GM12891 (cell line): ENCODE measurements at regions not wholly inside any gene's neighbourhood (a gene's known extent, or its start where the extent isn't known, plus 50 kb on each side); places are given as distances from the start of the nearest gene placed in this dataset.

ENCODE experiments used
- DNase-seq: peaks from one replicate; pipeline ENCODE4 v3.0.0; 2011; ENCODE audit warnings: low spot score; ENCODE audit not compliant: insufficient read length
- FAIRE-seq: peaks from 2 replicates; lab custom pipeline; 2011; peaks lifted over from hg19 to GRCh38; lab: Jason Lieb, UNC
- PAX5 ChIP-seq: IDR thresholded peaks from 2 replicates; pipeline ENCODE4 v1.6.1; 2011; ENCODE audit warnings: low read length, moderate library complexity, mild to moderate bottlenecking; ENCODE audit not compliant: insufficient read depth, severe bottlenecking
- POLR2A ChIP-seq: IDR thresholded peaks from 2 replicates; pipeline ENCODE4 v1.6.1; 2011; ENCODE audit warnings: low read depth, low read length, control low read depth
- POLR2AphosphoS5 ChIP-seq: IDR thresholded peaks from 2 replicates; pipeline ENCODE4 v1.6.1; 2011; ENCODE audit warnings: low read depth, low read length, control low read depth
- POU2F2 ChIP-seq: IDR thresholded peaks from 2 replicates; pipeline ENCODE4 v1.6.1; 2011; ENCODE audit warnings: low read depth, mild to moderate bottlenecking, control low read depth, low read length, moderate library complexity
- SPI1 ChIP-seq: IDR thresholded peaks from 2 replicates; pipeline ENCODE4 v1.6.1; 2011; ENCODE audit warnings: low read depth, low read length, control low read depth
- TAF1 ChIP-seq: IDR thresholded peaks from 2 replicates; pipeline ENCODE4 v1.6.1; 2011; ENCODE audit warnings: low read depth, low read length, control low read depth

DNA sequence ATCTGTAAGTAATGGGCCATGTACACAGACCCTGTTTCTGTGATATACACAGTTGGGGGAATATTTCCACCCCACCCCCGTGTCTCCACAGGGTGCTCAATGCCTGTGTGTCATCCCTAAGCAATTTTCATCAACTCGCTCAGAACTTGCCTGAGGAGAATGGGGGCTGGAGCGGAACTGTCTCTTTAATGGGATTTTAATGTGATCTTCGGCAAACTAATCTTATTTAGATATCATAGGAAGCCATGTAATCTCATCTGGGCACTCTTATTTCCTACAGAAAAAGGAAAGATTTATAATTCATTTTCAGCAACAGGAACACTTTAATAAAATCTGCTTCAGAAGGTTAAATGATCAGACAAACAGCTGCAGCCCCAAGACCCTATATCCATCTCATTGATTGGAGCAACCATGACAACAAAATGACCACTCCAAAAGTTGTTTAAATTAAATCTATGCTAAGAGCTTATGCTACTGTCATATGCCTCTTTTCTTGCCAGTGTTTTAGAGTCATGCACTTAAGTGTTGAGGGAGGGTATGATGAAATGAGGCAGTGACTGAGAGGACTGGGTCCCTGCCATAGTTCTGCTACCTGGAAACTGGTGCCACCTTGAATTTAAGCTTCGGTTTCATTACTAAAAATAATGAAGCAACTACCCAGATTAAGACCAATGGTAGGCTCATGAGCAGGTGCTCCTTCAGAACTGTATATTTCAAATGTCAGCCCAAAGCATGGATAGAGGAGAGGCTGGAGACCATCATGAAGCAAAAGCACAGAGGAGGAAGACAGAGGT is 183.1 kb upstream of the DDX18 start:
- TF ChIP-seq POLR2A (no peak), POU2F2 (no peak), SPI1 (no peak), POLR2AphosphoS5 (no peak), PAX5 (no peak), TAF1 (no peak)
- no peak for FAIRE-seq

DNA sequence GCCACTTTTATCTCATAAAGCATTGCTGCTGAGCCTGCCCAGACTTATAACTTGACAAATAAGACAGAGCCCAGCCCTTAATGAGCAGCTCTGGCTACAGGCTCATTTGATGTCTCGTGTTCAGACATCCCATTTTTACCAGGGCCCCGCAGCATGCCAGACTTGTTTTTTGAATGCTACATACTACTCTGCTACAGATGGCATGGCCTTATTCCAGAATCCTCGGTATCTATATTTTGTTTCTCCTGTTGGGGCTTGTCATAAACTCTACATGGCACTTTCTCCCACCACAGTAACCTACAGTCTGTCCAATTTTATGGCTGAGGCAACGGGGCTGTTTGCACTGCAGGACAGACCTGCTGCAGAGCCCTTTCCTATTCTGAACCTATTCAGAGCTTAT is 179.0 kb upstream of the DDX18 start:
- no peak for FAIRE-seq
- no peak for DNase-seq
- no peak for TF ChIP-seq SPI1
- no peak for TF ChIP-seq POLR2AphosphoS5
- TF ChIP-seq POU2F2: no peak
- TF ChIP-seq PAX5: no peak
- no peak for TF ChIP-seq TAF1
- TF ChIP-seq POLR2A: no peak

More for the DNA sequence above, 183.1 kb upstream of the DDX18 start:
- DNase-seq: no peak

DNA sequence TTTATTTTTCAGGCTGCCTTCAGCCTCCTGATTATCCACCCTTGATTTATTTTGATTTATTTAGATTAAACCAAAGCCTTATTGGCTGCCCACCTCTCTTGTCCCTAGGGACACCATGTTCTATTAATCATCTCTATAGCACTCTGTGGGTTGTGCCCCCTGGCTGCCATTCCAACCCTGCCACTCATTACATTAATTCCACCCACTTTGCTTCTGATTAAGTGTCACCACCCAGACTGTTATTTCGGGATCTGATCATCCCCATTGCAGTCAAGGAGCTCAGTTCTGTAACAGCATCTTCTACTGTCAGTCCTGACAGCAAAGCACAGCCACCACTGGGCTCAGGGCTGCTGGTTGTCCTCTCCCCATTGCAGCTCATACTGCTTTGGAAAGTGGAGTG is 175.1 kb upstream of the DDX18 start:
- TF ChIP-seq SPI1 (no peak), PAX5 (no peak), POLR2AphosphoS5 (no peak), TAF1 (no peak), POLR2A (no peak), POU2F2 (no peak)
- no peak for FAIRE-seq
- no peak for DNase-seq

DNA sequence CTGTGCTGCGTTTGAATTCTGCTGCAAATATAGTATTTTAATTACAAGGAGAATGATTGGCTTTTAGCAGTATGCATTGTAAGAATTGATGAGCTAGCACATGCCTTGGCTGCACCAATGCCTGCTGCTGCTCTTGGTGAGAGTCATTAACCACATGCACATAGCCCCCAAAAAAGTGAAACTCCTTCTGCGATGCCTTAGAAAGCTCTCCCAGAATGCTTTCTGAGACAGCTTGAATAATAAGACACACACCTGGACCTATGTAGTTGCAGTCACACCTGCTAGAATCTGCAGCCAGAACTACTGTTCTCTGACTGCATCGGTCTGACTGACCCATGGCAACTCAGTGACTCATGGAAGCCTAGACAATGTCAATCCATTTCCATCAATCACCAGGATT is 170.1 kb upstream of the DDX18 start:
- DNase-seq (no peak), FAIRE-seq (no peak)
- TF ChIP-seq POU2F2 (no peak), TAF1 (no peak)

DNA sequence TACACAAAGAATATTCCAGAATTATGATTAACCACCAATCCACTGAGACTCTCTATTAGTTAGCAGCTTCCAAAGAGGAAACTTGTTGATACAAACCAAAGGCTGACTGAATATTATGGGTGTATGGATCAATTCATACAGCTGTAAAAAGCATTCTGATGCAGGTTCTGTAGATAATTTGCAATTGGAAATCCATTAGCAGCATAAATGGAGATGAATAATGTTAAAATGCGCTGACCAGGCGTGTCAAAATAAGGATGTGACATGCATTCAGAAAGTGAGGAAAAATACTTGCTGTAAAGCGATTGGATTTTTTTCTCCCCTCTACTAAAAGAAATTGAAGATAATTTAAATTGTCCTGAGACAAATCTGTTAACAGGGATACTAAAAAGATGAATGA is 169.0 kb upstream of the DDX18 start:
- no peak for DNase-seq
- no peak for TF ChIP-seq POU2F2
- no peak for TF ChIP-seq PAX5
- TF ChIP-seq TAF1: no peak
- no peak for TF ChIP-seq POLR2AphosphoS5
- no peak for TF ChIP-seq SPI1
- TF ChIP-seq POLR2A: no peak
- FAIRE-seq: no peak

DNA sequence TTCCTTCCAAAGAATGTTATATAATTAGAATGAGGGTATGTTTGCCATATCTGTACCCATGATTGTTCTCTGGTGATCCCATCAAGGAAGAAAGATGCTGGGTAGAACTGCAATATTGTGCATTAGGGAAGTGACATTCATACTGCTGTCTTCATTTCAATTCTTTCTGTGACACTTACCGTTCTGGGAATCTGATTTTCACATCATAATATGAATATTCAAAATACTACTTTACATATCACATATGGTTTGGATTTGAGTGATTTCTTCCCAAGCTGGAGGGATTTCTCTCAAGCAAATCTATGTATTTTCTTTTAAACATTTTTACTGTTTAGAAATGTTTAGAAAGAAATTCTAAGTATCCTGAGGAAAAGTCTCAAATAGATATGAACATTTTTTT is 168.4 kb upstream of the DDX18 start:
- TF ChIP-seq POU2F2 (no peak), POLR2A (no peak), PAX5 (no peak), SPI1 (no peak), TAF1 (no peak), POLR2AphosphoS5 (no peak)
- FAIRE-seq (no peak), DNase-seq (no peak)

DNA sequence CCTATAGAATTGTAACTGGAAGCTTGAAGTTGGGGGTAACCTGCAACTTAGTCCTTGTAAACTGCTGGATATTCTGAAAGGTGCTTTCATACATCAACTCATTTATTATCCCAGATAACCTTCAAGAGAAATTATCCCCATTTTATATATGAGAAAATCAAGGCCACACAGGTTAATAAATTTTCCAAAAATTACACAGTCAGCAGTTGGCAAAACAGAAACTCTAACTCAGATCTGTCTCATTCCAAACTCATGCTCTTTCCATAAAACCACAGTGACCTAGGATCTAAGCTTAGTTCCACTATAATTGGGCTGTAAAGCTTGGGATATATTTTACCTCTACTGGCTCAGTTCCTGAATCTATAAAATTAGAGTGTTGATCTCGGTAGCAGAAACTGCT is 167.6 kb upstream of the DDX18 start:
- DNase-seq (no peak), FAIRE-seq (no peak)
- TF ChIP-seq POLR2A (no peak), PAX5 (no peak), POU2F2 (no peak), SPI1 (no peak), TAF1 (no peak), POLR2AphosphoS5 (no peak)

DNA sequence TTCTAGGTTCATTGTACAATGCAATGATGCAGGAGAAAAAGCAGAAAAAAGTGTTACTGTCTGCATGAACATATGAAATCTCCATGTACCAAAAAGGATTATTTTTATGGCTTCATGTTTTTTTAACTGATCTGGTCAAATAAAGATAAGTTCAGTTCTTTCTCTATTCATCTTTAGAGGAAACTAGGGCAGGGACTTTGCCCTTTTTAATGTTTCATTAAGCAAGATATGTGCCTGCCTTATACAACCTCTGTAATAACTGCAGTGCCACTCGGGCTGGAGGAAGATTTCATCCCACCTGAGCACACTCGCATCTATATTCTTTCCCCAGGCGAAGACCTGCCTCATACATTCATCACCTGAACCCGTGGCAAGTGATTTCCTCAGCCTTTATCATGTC is 157.9 kb upstream of the DDX18 start:
- no peak for DNase-seq
- no peak for FAIRE-seq
- TF ChIP-seq POLR2A: no peak
- no peak for TF ChIP-seq PAX5
- no peak for TF ChIP-seq TAF1
- TF ChIP-seq POU2F2: no peak
- TF ChIP-seq POLR2AphosphoS5: no peak
- TF ChIP-seq SPI1: no peak

DNA sequence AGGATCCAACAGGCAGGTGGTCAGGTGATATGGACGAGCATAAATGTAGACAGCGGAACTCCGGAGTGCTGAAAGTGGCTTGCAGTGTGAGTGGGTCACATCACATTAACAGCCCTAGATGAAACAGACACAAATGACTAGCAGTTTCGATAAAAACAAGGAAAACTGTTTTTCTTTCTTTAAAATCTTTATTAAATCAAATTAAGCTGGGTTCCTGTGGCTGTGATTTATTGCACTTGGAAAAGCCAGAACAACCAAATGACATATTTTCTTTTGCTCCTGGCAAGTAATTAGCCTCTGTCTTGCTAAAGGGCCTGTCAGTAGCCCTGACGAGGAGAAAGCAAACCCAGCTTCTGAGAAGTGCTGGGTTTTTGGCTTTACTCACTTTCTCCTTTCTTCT is 152.9 kb upstream of the DDX18 start:
- no peak for FAIRE-seq
- TF ChIP-seq POLR2AphosphoS5 (no peak), POLR2A (no peak), POU2F2 (no peak)
- DNase-seq: no peak

DNA sequence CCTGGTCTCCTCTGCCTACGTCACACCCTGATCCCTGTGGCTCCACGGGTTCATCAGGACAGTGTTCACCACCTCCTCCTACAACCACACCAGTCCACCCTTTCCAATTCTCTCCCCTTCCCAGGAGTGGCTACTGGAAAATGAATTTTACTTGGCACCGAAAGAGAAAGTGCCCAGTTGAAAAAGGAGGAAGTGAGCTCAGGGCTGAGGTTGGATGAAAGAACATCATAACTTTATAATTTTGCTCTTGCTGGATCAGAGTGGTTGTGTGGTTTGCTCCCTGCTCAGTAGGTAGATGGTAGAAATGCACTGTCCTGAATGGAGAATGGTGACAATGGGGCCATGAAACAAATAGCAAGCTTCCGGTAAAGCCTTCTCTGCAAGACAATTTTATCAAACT is 140.3 kb upstream of the DDX18 start:
- FAIRE-seq (no peak), DNase-seq (no peak)
- TF ChIP-seq PAX5 (no peak), SPI1 (peak; percentile 55)
